ENCODE measurements at regions not wholly inside any gene's neighbourhood (a gene's known extent, or its start where the extent isn't known, plus 50 kb on each side); places are given as distances from the start of the nearest gene placed in this dataset.
"Not testable (repeated sequence)": the region's sequence is repeated elsewhere in the genome, so short reads cannot be mapped to it uniquely, and the experiment has no call there.

GRCh38 chr1:120238867-120239266 is 62.5 kb upstream of the SEC22B start:
- DNase-seq: not testable (repeated sequence)

GRCh38 chr1:120233661-120234018 is 57.3 kb upstream of the SEC22B start:
- not testable (repeated sequence) for DNase-seq

- not testable (repeated sequence) for DNase-seq
Measured at GRCh38 chr1:120232834-120233660, 56.7 kb upstream of the SEC22B start.

- DNase-seq: not testable (repeated sequence)
Measured at GRCh38 chr1:120229835-120230234, 53.5 kb upstream of the SEC22B start.

Measured in muscle of back (tissue), 3 donors.